ENCODE measurements at regions not wholly inside any gene's neighbourhood (a gene's known extent, or its start where the extent isn't known, plus 50 kb on each side); places are given as distances from the start of the nearest gene placed in this dataset.
"Not testable (repeated sequence)": the region's sequence is repeated elsewhere in the genome, so short reads cannot be mapped to it uniquely, and the experiment has no call there.

- DNase-seq, result no peak
- H3K27ac ChIP-seq, result no peak overlapping the region
- intact Hi-C loops (cut with DNase I), result no loop called here
- H3K36me3 ChIP-seq, result no peaks in the 10 kb centered on the region
- TF ChIP-seq, protein P1, sequence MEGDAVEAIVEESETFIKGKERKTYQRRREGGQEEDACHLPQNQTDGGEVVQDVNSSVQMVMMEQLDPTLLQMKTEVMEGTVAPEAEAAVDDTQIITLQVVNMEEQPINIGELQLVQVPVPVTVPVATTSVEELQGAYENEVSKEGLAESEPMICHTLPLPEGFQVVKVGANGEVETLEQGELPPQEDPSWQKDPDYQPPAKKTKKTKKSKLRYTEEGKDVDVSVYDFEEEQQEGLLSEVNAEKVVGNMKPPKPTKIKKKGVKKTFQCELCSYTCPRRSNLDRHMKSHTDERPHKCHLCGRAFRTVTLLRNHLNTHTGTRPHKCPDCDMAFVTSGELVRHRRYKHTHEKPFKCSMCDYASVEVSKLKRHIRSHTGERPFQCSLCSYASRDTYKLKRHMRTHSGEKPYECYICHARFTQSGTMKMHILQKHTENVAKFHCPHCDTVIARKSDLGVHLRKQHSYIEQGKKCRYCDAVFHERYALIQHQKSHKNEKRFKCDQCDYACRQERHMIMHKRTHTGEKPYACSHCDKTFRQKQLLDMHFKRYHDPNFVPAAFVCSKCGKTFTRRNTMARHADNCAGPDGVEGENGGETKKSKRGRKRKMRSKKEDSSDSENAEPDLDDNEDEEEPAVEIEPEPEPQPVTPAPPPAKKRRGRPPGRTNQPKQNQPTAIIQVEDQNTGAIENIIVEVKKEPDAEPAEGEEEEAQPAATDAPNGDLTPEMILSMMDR (IDR thresholded peaks at IDR 0.05), result no peak
- no peak for TF ChIP-seq POLR2A (IDR thresholded peaks at IDR 0.05)
- WGBS, 2 donors, result 83 to 87% methylated on average over 7 to 8 of the region's 8 CpGs
- no peaks in the 10 kb centered on the region for H3K27me3 ChIP-seq
- no peak overlapping the region for H3K4me3 ChIP-seq
- no peaks in the 10 kb centered on the region for H3K4me1 ChIP-seq
- no peaks in the 10 kb centered on the region for H3K9me3 ChIP-seq
Observed at GRCh38 chr3:151675858-151676615, 57.7 kb upstream of the AADACL2 start.

GRCh38 chr3:151673974-151674373 is 59.8 kb upstream of the AADACL2 start:
- Histone ChIP-seq H3K4me1 (no peaks in the 10 kb centered on the region), H3K27ac (no peak overlapping the region), H3K27me3 (no peaks in the 10 kb centered on the region), H3K36me3 (no peaks in the 10 kb centered on the region), H3K9me3 (no peaks in the 10 kb centered on the region), H3K4me3 (no peak overlapping the region)
- WGBS, 2 donors, result 62 to 70% methylated on average over 1 of the region's 1 CpG
- intact Hi-C loops (cut with DNase I), result no loop called here
- TF ChIP-seq, protein P1 (IDR thresholded peaks at IDR 0.05), result no peak
- no peak for TF ChIP-seq POLR2A (IDR thresholded peaks at IDR 0.05)
- no peak for DNase-seq

DNA sequence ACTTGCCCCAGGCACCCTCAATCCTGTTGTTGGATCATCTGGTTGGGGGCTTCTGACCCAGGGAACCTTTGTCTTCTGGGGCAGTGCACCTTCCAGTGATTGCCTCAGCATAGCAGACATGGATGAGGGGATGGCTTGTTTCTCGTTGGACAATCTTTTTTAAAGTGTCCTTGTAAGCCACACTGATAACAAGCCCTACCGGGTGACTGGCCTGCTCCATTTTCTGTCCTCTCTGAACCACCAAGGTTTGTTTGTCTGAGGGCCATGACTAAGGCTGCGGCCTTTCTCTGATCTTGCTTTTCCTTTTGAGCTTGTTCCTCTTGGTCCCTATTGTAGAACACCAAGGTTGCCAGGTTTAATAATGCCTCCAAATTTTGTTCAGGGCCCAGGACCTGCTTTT is 66.0 kb upstream of the AADACL2 start:
- WGBS, 2 donors, result 91 to 95% methylated on average over 2 to 3 of the region's 3 CpGs
- H3K27ac ChIP-seq; H3K4me3 ChIP-seq; H3K9me3 ChIP-seq; H3K4me1 ChIP-seq; H3K27me3 ChIP-seq; intact Hi-C loops (cut with DNase I); H3K36me3 ChIP-seq; DNase-seq: not testable (repeated sequence)

DNA sequence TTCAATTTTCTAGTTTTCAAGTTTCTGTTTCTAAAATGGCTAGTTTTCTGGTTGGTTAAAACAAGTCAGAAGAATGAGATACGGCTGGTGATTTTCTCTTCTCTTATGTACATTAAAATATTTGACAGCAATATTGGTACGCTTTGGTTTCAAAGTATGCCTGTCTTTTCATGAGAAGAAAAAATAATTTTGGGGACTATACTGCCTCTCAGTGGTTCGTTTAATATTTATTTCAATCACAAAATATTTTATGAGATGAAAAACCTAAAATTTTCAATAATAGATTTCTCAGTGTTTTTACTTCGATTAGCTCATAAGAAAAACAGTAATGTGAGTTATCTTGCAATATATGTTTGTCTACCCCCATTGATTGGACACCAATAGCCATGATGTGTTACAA is 72.8 kb upstream of the AADACL2 start:
- no peak overlapping the region for H3K27ac ChIP-seq
- H3K36me3 ChIP-seq, result no peaks in the 10 kb centered on the region
- no peak for DNase-seq
- intact Hi-C loops (cut with DNase I), result no loop called here
- H3K4me3 ChIP-seq, result no peak overlapping the region
- TF ChIP-seq, protein P1 (IDR thresholded peaks at IDR 0.05), result no peak
- TF ChIP-seq POLR2A (IDR thresholded peaks at IDR 0.05), result no peak
- no peaks in the 10 kb centered on the region for H3K27me3 ChIP-seq
- WGBS, 2 donors, result 70 to 71% methylated on average over 4 of the region's 4 CpGs
- no peaks in the 10 kb centered on the region for H3K9me3 ChIP-seq
- no peaks in the 10 kb centered on the region for H3K4me1 ChIP-seq

DNA sequence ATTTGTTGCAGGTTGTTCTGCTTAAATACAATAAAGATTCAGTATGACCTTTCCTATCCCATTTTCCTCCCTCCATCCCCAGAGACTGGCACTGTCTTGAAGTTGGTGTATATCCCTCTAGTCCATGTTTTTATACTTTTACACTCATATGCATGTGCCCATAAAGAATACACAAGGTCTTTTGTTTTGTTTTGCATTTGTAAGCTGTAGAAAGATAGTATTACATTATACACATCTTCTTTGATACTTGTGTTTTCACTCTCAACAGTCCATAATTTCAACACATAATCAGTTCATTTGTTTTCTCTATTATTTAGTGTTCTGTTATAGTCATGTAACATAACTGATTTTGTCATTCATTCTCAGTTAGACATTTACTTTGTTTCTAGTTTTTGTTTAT is 88.7 kb upstream of the AADACL2 start:
- TF ChIP-seq, protein P1 (IDR thresholded peaks at IDR 0.05), result no peak
- no peak for TF ChIP-seq POLR2A (IDR thresholded peaks at IDR 0.05)
- no peaks in the 10 kb centered on the region for H3K27me3 ChIP-seq
- intact Hi-C loops (cut with DNase I), result no loop called here

More for the DNA sequence above, 88.7 kb upstream of the AADACL2 start:
- Histone ChIP-seq H3K27ac (no peak overlapping the region), H3K36me3 (no peaks in the 10 kb centered on the region), H3K9me3 (no peaks in the 10 kb centered on the region), H3K4me1 (no peaks in the 10 kb centered on the region), H3K4me3 (no peak overlapping the region)
- no peak for DNase-seq
